Erythroblast (primary cell): ENCODE measurements at regions not wholly inside any gene's neighbourhood (a gene's known extent, or its start where the extent isn't known, plus 50 kb on each side); places are given as distances from the start of the nearest gene placed in this dataset.

Experiments used
- GATA1 ChIP-seq: IDR thresholded peaks from 2 replicates; pipeline ENCODE4 v1.6.1; 2011; ENCODE audit warnings: low read depth, mild to moderate bottlenecking, control low read depth, low read length, moderate library complexity
- POLR2A ChIP-seq: IDR thresholded peaks from 2 replicates; pipeline ENCODE4 v1.6.1; 2011; ENCODE audit warnings: mild to moderate bottlenecking, low read length

GRCh38 chr4:66556651-66557278, 886.5 kb upstream of the EPHA5 start:
- TF ChIP-seq POLR2A = no peak
- no peak for TF ChIP-seq GATA1
